ENCODE measurements at regions not wholly inside any gene's neighbourhood (a gene's known extent, or its start where the extent isn't known, plus 50 kb on each side); places are given as distances from the start of the nearest gene placed in this dataset.

- no peak for TF ChIP-seq KIAA2018 (CRISPR knock-in tag; IDR thresholded peaks at IDR 0.05; ENCODE audit: borderline replicate concordance)
- TF ChIP-seq ZNF883 (CRISPR knock-in tag; IDR thresholded peaks at IDR 0.05; ENCODE audit: not compliant biosample characterization), result no peak
- TF ChIP-seq ZNF350 (CRISPR knock-in tag; IDR thresholded peaks at IDR 0.05; ENCODE audit: borderline replicate concordance, low read depth), result no peak
- TF ChIP-seq TARDBP (CRISPR knock-in tag; IDR thresholded peaks at IDR 0.05), result no peak
- no peak for TF ChIP-seq LRRFIP1 (CRISPR knock-in tag; conservative IDR thresholded peaks at IDR 0.05)
- no peak for TF ChIP-seq ZNF543 (CRISPR knock-in tag; IDR thresholded peaks at IDR 0.05)
- no peak for TF ChIP-seq ZNF660 (CRISPR knock-in tag; IDR thresholded peaks at IDR 0.05; ENCODE audit: borderline replicate concordance, low read depth)
- no peak for TF ChIP-seq IKZF1 (IDR thresholded peaks at IDR 0.05)
- no peak for TF ChIP-seq ZNF574 (CRISPR knock-in tag; IDR thresholded peaks at IDR 0.05)
- TF ChIP-seq PRMT3 (CRISPR knock-in tag; IDR thresholded peaks at IDR 0.05; ENCODE audit: borderline replicate concordance, low read depth), result no peak
These were observed 89.8 kb downstream of the PCDH1 start (continued) for GRCh38 chr5:141788296-141788970.

Data from HepG2 (cell line).